ENCODE measurements at regions not wholly inside any gene's neighbourhood (a gene's known extent, or its start where the extent isn't known, plus 50 kb on each side); places are given as distances from the start of the nearest gene placed in this dataset.

GRCh38 chr2:144663207-144663606, 143.3 kb upstream of the ZEB2 start:
- H3F3A ChIP-seq (ENCODE audit: insufficient read depth, low read depth): no peaks in the 10 kb centered on the region
- H3K4me2 ChIP-seq: no peak overlapping the region
- no peaks in the 10 kb centered on the region; the same call in 1 of the 2 replicates for H3K4me1 ChIP-seq (replicated peaks; ENCODE audit: insufficient read depth)
- no peak overlapping the region for H3K4me3 ChIP-seq
- ChIA-PET CTCF (no interaction called here), POLR2A (ENCODE audit: unreplicated experiment) (no interaction called here)
- H4K20me1 ChIP-seq (ENCODE audit: insufficient read depth): no peaks in the 10 kb centered on the region
- no peaks in the 10 kb centered on the region for H3K27me3 ChIP-seq (ENCODE audit: insufficient read depth, low read depth)
- no peaks in the 10 kb centered on the region for H3K79me2 ChIP-seq (ENCODE audit: low read depth)
- intact Hi-C loops (cut with micrococcal nuclease; ENCODE audit: unreplicated experiment): no loop called here
- no peaks in the 10 kb centered on the region for H3K36me3 ChIP-seq (ENCODE audit: low read depth)
- no peak overlapping the region for H3K27ac ChIP-seq
- H3K9me2 ChIP-seq (ENCODE audit: insufficient read depth): no peaks in the 10 kb centered on the region
- no peak for TF ChIP-seq EZH2 (IDR thresholded peaks at IDR 0.05; ENCODE audit: low read depth)
- TF ChIP-seq CTCF (conservative IDR thresholded peaks at IDR 0.05): no peak
- no peaks in the 10 kb centered on the region for H3K9me3 ChIP-seq (ENCODE audit: insufficient read depth, low read depth)
- no TSS peak for BruUV-seq (replicated peaks)
- no peak for DNase-seq
- H2AFZ ChIP-seq: no peak overlapping the region

- POLR2A ChIA-PET (ENCODE audit: unreplicated experiment): no interaction called here
These were observed 140.8 kb upstream of the ZEB2 start for GRCh38 chr2:144660518-144661316.

GRCh38 chr2:144659731-144660275, 139.9 kb upstream of the ZEB2 start:
- CTCF ChIA-PET: no interaction called here
- Histone ChIP-seq H3K4me1 (replicated peaks; ENCODE audit: insufficient read depth) (no peaks in the 10 kb centered on the region), H4K20me1 (ENCODE audit: insufficient read depth) (no peaks in the 10 kb centered on the region), H3K27ac (no peak overlapping the region), H3K4me3 (no peak overlapping the region), H3K4me2 (no peak overlapping the region), H3K36me3 (ENCODE audit: low read depth) (no peaks in the 10 kb centered on the region), H3F3A (ENCODE audit: insufficient read depth, low read depth) (no peaks in the 10 kb centered on the region), H2AFZ (no peak overlapping the region), H3K27me3 (ENCODE audit: insufficient read depth, low read depth) (no peaks in the 10 kb centered on the region), H3K9me2 (ENCODE audit: insufficient read depth) (no peaks in the 10 kb centered on the region), H3K9me3 (ENCODE audit: insufficient read depth, low read depth) (no peaks in the 10 kb centered on the region), H3K79me2 (ENCODE audit: low read depth) (no peaks in the 10 kb centered on the region)
- intact Hi-C loops (cut with micrococcal nuclease; ENCODE audit: unreplicated experiment): no loop called here
- peak in 1 of 2 experiments; percentile 72 for DNase-seq
- TF ChIP-seq CTCF (conservative IDR thresholded peaks at IDR 0.05): no peak
- TF ChIP-seq EZH2 (IDR thresholded peaks at IDR 0.05; ENCODE audit: low read depth): no peak
- no TSS peak for BruUV-seq (replicated peaks)
- POLR2A ChIA-PET (ENCODE audit: unreplicated experiment): no interaction called here

More at GRCh38 chr2:144660518-144661316, 140.8 kb upstream of the ZEB2 start:
- H3K27ac ChIP-seq: no peak overlapping the region
- no peak for TF ChIP-seq EZH2 (IDR thresholded peaks at IDR 0.05; ENCODE audit: low read depth)
- TF ChIP-seq CTCF (conservative IDR thresholded peaks at IDR 0.05): no peak
- CTCF ChIA-PET: no interaction called here
- peak in 1 of 2 experiments; percentile 2 for DNase-seq
- intact Hi-C loops (cut with micrococcal nuclease; ENCODE audit: unreplicated experiment): no loop called here
- no peaks in the 10 kb centered on the region for H4K20me1 ChIP-seq (ENCODE audit: insufficient read depth)
- H3K4me2 ChIP-seq: no peak overlapping the region
- H3K9me3 ChIP-seq (ENCODE audit: insufficient read depth, low read depth): no peaks in the 10 kb centered on the region
- H3K36me3 ChIP-seq (ENCODE audit: low read depth): no peaks in the 10 kb centered on the region
- H3F3A ChIP-seq (ENCODE audit: insufficient read depth, low read depth): no peaks in the 10 kb centered on the region
- H3K79me2 ChIP-seq (ENCODE audit: low read depth): no peaks in the 10 kb centered on the region
- BruUV-seq (replicated peaks): no TSS peak
- H3K4me3 ChIP-seq: no peak overlapping the region
- no peaks in the 10 kb centered on the region for H3K9me2 ChIP-seq (ENCODE audit: insufficient read depth)
- H3K27me3 ChIP-seq (ENCODE audit: insufficient read depth, low read depth): no peaks in the 10 kb centered on the region
- no peak overlapping the region for H2AFZ ChIP-seq
- H3K4me1 ChIP-seq (replicated peaks; ENCODE audit: insufficient read depth): no peaks in the 10 kb centered on the region; the same call in 1 of the 2 replicates
